ENCODE measurements at regions not wholly inside any gene's neighbourhood (a gene's known extent, or its start where the extent isn't known, plus 50 kb on each side); places are given as distances from the start of the nearest gene placed in this dataset.

DNA sequence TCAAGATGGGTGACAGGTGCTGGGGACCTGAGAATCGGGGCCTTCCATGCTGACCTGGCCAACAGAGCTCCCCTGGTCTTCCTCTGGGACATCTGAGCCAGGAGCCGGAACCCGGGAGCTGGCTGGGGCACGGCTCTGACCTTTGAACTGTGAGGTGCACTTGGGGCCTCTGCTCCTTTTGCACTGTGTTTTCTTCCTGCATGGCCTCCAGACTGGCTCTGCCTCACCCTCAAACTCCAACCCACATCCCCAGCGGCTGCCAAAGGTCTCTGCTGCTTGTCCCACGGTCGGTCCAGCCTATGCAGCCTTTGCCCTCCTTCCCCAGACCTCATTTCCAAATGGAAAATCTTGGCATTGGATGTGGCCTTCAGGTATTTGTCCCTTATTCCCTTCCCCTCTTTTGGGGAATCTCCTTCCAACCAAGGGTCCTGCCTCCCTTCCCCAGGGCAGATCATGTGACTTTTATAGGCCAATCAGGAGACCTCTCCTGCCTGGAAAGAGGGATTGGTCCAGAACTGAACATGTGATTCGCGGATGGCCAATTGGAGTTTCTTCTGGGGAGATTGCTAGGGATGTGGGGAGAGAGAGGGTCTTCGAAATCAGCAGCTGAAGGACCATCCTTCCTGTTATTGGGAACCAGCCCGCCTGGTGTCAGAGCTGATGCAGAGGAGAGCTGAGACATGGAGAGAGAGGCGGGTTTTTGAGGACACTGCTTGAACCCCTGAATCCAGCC is 117.9 kb downstream of the CYLD start:
- CTCF ChIA-PET = interaction anchor here (0.6 to 1.0 kb wide), 2 partner anchors 43 to 1000 kb away, joined by 3 read pairs; no protein-coding TSS in a partner anchor
- Mint-ChIP-seq H3K4me3 (no peak overlapping the region), H3K27ac (no peak overlapping the region), H3K4me1 (no peaks in the 10 kb centered on the region), H3K36me3 (ENCODE audit: low read depth) (no peaks in the 10 kb centered on the region), H3K27me3 (no peaks in the 10 kb centered on the region), H3K9me3 (no peaks in the 10 kb centered on the region)
- no peak for DNase-seq
- POLR2A ChIA-PET = interaction anchor here (0.5 kb wide), 1 partner anchor 47 kb away, joined by 3 read pairs; no protein-coding TSS in a partner anchor

- H3K27me3 Mint-ChIP-seq = peaks cover 2% of the 10 kb centered on the region
- no peaks in the 10 kb centered on the region for H3K4me1 Mint-ChIP-seq
- H3K36me3 Mint-ChIP-seq (ENCODE audit: low read depth) = no peaks in the 10 kb centered on the region
- H3K27ac Mint-ChIP-seq = no peak overlapping the region
- H3K4me3 Mint-ChIP-seq = no peak overlapping the region
- no peak for DNase-seq
- ChIA-PET CTCF (interaction anchor here (0.6 kb wide), 1 partner anchor 32 kb away, joined by 3 read pairs; no protein-coding TSS in a partner anchor), POLR2A (interaction anchor here (0.5 kb wide), 1 partner anchor 47 kb away, joined by 3 read pairs; no protein-coding TSS in a partner anchor)
- no peaks in the 10 kb centered on the region for H3K9me3 Mint-ChIP-seq
These were observed 117.2 kb downstream of the CYLD start for GRCh38 chr16:50858877-50859627.

GRCh38 chr16:50858376-50858775 is 116.5 kb downstream of the CYLD start:
- Mint-ChIP-seq H3K4me3 (no peak overlapping the region), H3K27me3 (peaks cover 5% of the 10 kb centered on the region), H3K9me3 (no peaks in the 10 kb centered on the region), H3K4me1 (no peaks in the 10 kb centered on the region), H3K27ac (no peak overlapping the region), H3K36me3 (ENCODE audit: low read depth) (no peaks in the 10 kb centered on the region)
- CTCF ChIA-PET = interaction anchor here (0.6 kb wide), 1 partner anchor 32 kb away, joined by 3 read pairs; no protein-coding TSS in a partner anchor
- POLR2A ChIA-PET = no interaction called here
- DNase-seq = no peak

DNA sequence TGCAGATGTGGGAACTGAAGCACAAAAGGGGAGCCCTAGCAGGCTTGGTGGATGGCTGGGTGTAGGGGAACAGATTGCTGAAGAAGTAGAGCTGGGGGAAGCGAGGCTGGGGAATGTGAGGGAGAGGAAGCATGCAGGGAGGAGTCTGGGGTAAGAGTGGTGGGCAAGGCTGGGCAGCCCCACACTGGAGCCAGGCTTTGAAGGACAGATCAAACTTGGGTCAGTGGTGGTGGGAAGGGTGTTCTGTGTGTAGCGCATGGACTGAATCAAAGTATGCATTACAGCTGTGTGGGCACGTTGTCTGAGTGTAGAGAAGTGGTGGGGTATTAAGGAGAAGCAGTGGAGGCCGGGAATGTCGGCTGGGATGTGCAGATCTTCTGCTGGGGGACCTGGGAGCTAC is 116.0 kb downstream of the CYLD start:
- POLR2A ChIA-PET = no interaction called here
- H3K4me1 Mint-ChIP-seq = no peaks in the 10 kb centered on the region
- no peak for DNase-seq
- CTCF ChIA-PET = no interaction called here
- no peak overlapping the region for H3K4me3 Mint-ChIP-seq
- H3K27ac Mint-ChIP-seq = no peak overlapping the region
- H3K9me3 Mint-ChIP-seq = no peaks in the 10 kb centered on the region
- peaks cover 5% of the 10 kb centered on the region for H3K27me3 Mint-ChIP-seq
- H3K36me3 Mint-ChIP-seq (ENCODE audit: low read depth) = no peaks in the 10 kb centered on the region

GRCh38 chr16:50856991-50857390 is 115.1 kb downstream of the CYLD start:
- CTCF ChIA-PET = no interaction called here
- POLR2A ChIA-PET = no interaction called here
- H3K36me3 Mint-ChIP-seq (ENCODE audit: low read depth) = no peaks in the 10 kb centered on the region
- H3K27me3 Mint-ChIP-seq = peaks cover 7% of the 10 kb centered on the region
- H3K9me3 Mint-ChIP-seq = no peaks in the 10 kb centered on the region
- H3K27ac Mint-ChIP-seq = no peak overlapping the region
- H3K4me3 Mint-ChIP-seq = no peak overlapping the region
- H3K4me1 Mint-ChIP-seq = no peaks in the 10 kb centered on the region
- DNase-seq = no peak

- no peak overlapping the region for H3K4me3 Mint-ChIP-seq
- no peaks in the 10 kb centered on the region for H3K9me3 Mint-ChIP-seq
- no peak for DNase-seq
- no peaks in the 10 kb centered on the region for H3K4me1 Mint-ChIP-seq
- POLR2A ChIA-PET = no interaction called here
- H3K36me3 Mint-ChIP-seq (ENCODE audit: low read depth) = no peaks in the 10 kb centered on the region
- H3K27ac Mint-ChIP-seq = no peak overlapping the region
- peaks cover 21% of the 10 kb centered on the region for H3K27me3 Mint-ChIP-seq
- CTCF ChIA-PET = no interaction called here
These were observed 111.4 kb downstream of the CYLD start for GRCh38 chr16:50853329-50853728.
